Endothelial cell (in vitro differentiated cells): ENCODE measurements at regions not wholly inside any gene's neighbourhood (a gene's known extent, or its start where the extent isn't known, plus 50 kb on each side); places are given as distances from the start of the nearest gene placed in this dataset.

Experiments used
- DNase-seq: peaks from one replicate; pipeline ENCODE4 v3.0.0; 2021; ENCODE audit warnings: low spot score
- H3K27ac Mint-ChIP-seq: one replicate; pipeline ENCODE4 v1.8.0; 2021; ENCODE audit warnings: mixed read lengths, inconsistent platforms; ENCODE audit not compliant: unreplicated experiment
- H3K27me3 Mint-ChIP-seq: one replicate; pipeline ENCODE4 v1.8.0; 2021; ENCODE audit warnings: mild to moderate bottlenecking, moderate library complexity, mixed read lengths, inconsistent platforms; ENCODE audit not compliant: unreplicated experiment
- H3K36me3 Mint-ChIP-seq: one replicate; pipeline ENCODE4 v1.8.0; 2021; ENCODE audit warnings: mild to moderate bottlenecking, low read depth, mixed read lengths, inconsistent platforms; ENCODE audit not compliant: unreplicated experiment
- H3K4me1 Mint-ChIP-seq: one replicate; pipeline ENCODE4 v1.8.0; 2021; ENCODE audit warnings: mild to moderate bottlenecking, mixed read lengths, inconsistent platforms; ENCODE audit not compliant: unreplicated experiment
- H3K4me3 Mint-ChIP-seq: one replicate; pipeline ENCODE4 v1.8.0; 2021; ENCODE audit warnings: mild to moderate bottlenecking, mixed read lengths, inconsistent platforms; ENCODE audit not compliant: unreplicated experiment
- H3K9me3 Mint-ChIP-seq: one replicate; pipeline ENCODE4 v1.8.0; 2021; ENCODE audit warnings: mixed read lengths, inconsistent platforms; ENCODE audit not compliant: unreplicated experiment
- TF ChIP-seq, protein P1 (sequence below): fragments of 200-600 bp; sonication (generic); IDR thresholded peaks from one replicate; pipeline ENCODE4 v1.5.0; 2021; ENCODE audit warnings: antibody characterized with exemption; ENCODE audit not compliant: unreplicated experiment

DNA sequence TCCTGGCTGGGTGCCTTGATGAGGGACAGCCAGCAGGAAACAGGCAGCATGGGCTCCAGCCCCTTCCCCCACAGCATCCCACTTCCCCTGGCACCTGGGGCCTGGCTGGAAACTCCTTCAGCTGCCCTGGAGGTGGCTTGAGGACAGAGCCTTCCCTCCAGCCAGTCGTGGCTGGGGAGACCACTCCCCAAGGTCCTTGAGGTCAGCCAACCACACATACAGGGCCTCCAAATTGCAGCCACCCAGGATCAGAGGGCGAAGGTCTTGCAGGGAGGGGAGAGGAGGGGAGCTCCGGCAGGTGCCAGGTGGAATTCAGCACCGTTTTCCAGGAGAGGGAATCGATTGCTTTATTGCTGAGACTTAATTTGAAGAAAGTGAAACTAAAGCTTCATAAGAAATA lies 280.4 kb downstream of the PBX3 start:
- Mint-ChIP-seq H3K36me3 (no peaks in the 10 kb centered on the region), H3K4me1 (no peaks in the 10 kb centered on the region), H3K27me3 (peaks cover 2% of the 10 kb centered on the region), H3K4me3 (no peak overlapping the region), H3K9me3 (no peaks in the 10 kb centered on the region), H3K27ac (no peak overlapping the region)
- TF ChIP-seq, protein P1, sequence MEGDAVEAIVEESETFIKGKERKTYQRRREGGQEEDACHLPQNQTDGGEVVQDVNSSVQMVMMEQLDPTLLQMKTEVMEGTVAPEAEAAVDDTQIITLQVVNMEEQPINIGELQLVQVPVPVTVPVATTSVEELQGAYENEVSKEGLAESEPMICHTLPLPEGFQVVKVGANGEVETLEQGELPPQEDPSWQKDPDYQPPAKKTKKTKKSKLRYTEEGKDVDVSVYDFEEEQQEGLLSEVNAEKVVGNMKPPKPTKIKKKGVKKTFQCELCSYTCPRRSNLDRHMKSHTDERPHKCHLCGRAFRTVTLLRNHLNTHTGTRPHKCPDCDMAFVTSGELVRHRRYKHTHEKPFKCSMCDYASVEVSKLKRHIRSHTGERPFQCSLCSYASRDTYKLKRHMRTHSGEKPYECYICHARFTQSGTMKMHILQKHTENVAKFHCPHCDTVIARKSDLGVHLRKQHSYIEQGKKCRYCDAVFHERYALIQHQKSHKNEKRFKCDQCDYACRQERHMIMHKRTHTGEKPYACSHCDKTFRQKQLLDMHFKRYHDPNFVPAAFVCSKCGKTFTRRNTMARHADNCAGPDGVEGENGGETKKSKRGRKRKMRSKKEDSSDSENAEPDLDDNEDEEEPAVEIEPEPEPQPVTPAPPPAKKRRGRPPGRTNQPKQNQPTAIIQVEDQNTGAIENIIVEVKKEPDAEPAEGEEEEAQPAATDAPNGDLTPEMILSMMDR: no peak
- no peak for DNase-seq

DNA sequence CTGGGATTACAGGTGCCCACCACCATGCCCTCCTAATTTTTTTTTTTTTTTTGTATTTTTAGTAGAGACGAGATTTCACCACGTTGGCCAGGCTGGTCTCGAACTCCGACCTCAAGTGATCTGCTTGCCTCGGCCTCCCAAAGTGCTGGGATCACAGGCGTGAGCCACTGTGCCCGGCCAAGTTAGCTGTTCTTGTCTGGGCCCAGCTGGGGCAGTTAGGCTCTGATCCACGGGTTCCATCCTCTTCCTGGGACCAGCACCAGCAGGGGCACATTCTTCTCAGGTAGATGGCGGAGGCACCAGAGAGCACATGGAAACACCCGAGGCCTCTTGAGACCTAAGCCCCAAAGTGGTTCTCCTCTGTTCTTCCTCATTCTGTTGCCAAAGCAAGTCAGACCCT lies 281.6 kb downstream of the PBX3 start:
- Mint-ChIP-seq H3K27ac (no peak overlapping the region), H3K27me3 (peaks cover 2% of the 10 kb centered on the region), H3K36me3 (no peaks in the 10 kb centered on the region), H3K9me3 (no peaks in the 10 kb centered on the region), H3K4me1 (no peaks in the 10 kb centered on the region), H3K4me3 (no peak overlapping the region)
- no peak for DNase-seq
- TF ChIP-seq, protein P1: no peak

DNA sequence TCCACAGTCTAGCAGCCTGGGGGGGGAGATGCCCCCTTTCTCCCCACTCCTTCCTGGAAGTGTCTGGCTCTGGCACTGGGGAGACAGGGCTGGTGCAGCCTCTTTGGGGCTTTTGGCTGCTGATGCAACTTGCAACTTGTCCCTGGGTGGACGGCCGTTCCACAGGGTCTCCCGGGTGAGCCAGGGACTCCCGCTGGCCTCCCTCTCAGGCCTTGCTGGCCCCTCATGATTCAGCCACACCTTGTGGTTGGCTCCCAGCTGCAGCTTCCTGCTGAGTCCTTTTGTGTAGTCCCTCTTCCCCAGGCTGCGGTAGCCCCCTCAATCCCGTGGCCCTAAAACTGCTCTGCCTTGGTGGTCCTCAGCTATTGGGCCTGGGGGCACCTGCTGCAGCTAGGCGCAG lies 283.5 kb downstream of the PBX3 start:
- TF ChIP-seq, protein P1: no peak
- no peaks in the 10 kb centered on the region for H3K4me1 Mint-ChIP-seq
- no peak overlapping the region for H3K4me3 Mint-ChIP-seq
- H3K9me3 Mint-ChIP-seq: no peaks in the 10 kb centered on the region
- DNase-seq: no peak
- H3K36me3 Mint-ChIP-seq: no peaks in the 10 kb centered on the region
- peaks cover 2% of the 10 kb centered on the region for H3K27me3 Mint-ChIP-seq
- H3K27ac Mint-ChIP-seq: no peak overlapping the region

DNA sequence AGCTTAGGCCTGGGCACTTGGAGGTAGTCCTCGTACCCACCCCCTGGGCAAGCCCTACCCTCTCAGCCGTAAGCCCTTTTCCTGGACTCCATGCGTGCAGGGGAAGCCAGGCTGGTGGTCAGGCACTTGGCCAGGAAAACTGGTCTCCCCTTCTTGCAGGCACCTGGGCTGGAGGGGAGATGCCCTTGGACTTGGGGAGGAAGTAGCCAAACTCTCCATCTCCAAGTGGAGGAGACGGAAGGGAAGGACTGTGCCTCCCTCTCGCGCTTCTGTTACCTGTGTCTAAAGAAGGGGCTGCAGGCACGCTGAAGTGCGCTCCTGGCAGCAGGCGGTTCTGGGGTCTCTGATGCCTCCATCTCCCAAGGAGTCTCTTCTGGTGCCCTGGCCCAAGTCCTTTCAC lies 283.9 kb downstream of the PBX3 start:
- H3K27ac Mint-ChIP-seq: no peak overlapping the region
- H3K27me3 Mint-ChIP-seq: peaks cover 2% of the 10 kb centered on the region
- TF ChIP-seq, protein P1: no peak
- DNase-seq: no peak
- no peaks in the 10 kb centered on the region for H3K36me3 Mint-ChIP-seq
- H3K9me3 Mint-ChIP-seq: no peaks in the 10 kb centered on the region
- no peaks in the 10 kb centered on the region for H3K4me1 Mint-ChIP-seq
- H3K4me3 Mint-ChIP-seq: no peak overlapping the region

DNA sequence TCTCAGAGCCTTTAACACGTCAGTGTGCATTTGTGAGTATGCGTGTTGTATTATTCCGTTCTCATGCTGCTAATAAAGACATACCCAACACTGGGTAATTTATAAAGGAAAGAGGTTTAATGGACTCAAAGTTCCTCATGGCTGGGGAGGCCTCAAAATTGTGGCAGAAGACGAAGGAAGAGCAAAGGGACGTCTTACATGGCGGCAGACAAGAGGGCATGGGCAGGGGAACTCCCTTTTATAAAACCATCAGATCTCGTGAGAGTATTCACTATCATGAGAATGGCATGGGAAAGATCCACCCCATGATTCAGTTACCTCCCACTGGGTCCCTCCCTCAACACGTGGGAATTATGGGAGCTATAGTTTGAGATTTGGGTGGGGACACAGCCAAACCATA lies 285.0 kb downstream of the PBX3 start:
- Mint-ChIP-seq H3K4me3 (no peak overlapping the region), H3K27me3 (peaks cover 2% of the 10 kb centered on the region), H3K9me3 (no peaks in the 10 kb centered on the region), H3K27ac (no peak overlapping the region), H3K36me3 (no peaks in the 10 kb centered on the region), H3K4me1 (no peaks in the 10 kb centered on the region)
- DNase-seq: no peak
- TF ChIP-seq, protein P1: no peak
